OCI-LY7 (cell line): ENCODE measurements at regions not wholly inside any gene's neighbourhood (a gene's known extent, or its start where the extent isn't known, plus 50 kb on each side); places are given as distances from the start of the nearest gene placed in this dataset.

Source experiments
- BruUV-seq: library from RNA; stranded (reverse); fragments of 400-500 nt; replicated peaks from 2 replicates; lab custom pipeline; 2021; lab: Mats Ljungman, UMichigan
- CTCF ChIA-PET: fragments of 300-600 bp; sonication (Branson Sonifier 250); formaldehyde crosslinking; loops from one replicate; lab custom pipeline; 2022; ENCODE audit warnings: antibody characterized with exemption; ENCODE audit not compliant: unreplicated experiment; lab: Charles Lee
- POLR2A ChIA-PET: fragments of 300-600 bp; sonication (Branson Sonifier 250); formaldehyde crosslinking; loops from one replicate; lab custom pipeline; 2022; ENCODE audit warnings: antibody characterized with exemption; lab: Charles Lee
- DNase-seq: peaks from one replicate; pipeline ENCODE4 v3.0.0-alpha.2; 2015; ENCODE audit warnings: low spot score
- H2AFZ ChIP-seq: fragments of 200-600 bp; sonication (generic), shearing (Covaris generic); 2 replicates; pipeline ENCODE4 v1.6.1; 2014; ENCODE audit warnings: mild to moderate bottlenecking, antibody characterized with exemption, low read length, moderate library complexity
- H3K27ac ChIP-seq: fragments of 200-600 bp; sonication (generic); 2 replicates; pipeline ENCODE4 v1.5.1; 2014; ENCODE audit warnings: mixed run types, low read depth, mild to moderate bottlenecking, moderate library complexity, low read length, inconsistent platforms; ENCODE audit not compliant: poor library complexity, severe bottlenecking
- H3K36me3 ChIP-seq: fragments of 200-600 bp; sonication (generic); 2 replicates; pipeline ENCODE4 v1.6.1; 2014; ENCODE audit warnings: mild to moderate bottlenecking, antibody characterized with exemption, low read length, moderate library complexity, mixed read lengths; ENCODE audit not compliant: insufficient read depth
- H3K4me1 ChIP-seq: fragments of 200-600 bp; sonication (generic); 2 replicates; pipeline ENCODE4 v1.5.1; 2014; ENCODE audit warnings: mild to moderate bottlenecking, low read length; ENCODE audit not compliant: insufficient read depth, poor library complexity, severe bottlenecking
- H3K4me2 ChIP-seq: fragments of 200-600 bp; sonication (generic); 2 replicates; pipeline ENCODE4 v1.6.1; 2014; ENCODE audit warnings: mild to moderate bottlenecking, low read length
- H3K4me3 ChIP-seq: fragments of 200-600 bp; sonication (generic); 2 replicates; pipeline ENCODE4 v1.5.1; 2014; ENCODE audit warnings: mild to moderate bottlenecking, low read depth, low read length; ENCODE audit not compliant: poor library complexity, severe bottlenecking
- H3K79me2 ChIP-seq: fragments of 200-600 bp; sonication (generic); 2 replicates; pipeline ENCODE4 v1.6.1; 2016; ENCODE audit warnings: low read depth, mild to moderate bottlenecking, low read length, moderate library complexity, mixed read lengths; ENCODE audit not compliant: insufficient read depth
- H3K9me2 ChIP-seq: fragments of 200-600 bp; sonication (generic); 2 replicates; pipeline ENCODE4 v1.6.1; 2016; ENCODE audit warnings: mild to moderate bottlenecking, low read length, mixed read lengths; ENCODE audit not compliant: insufficient read depth
- H3K9me3 ChIP-seq: fragments of 200-600 bp; sonication (generic); 2 replicates; pipeline ENCODE4 v1.6.1; 2014; ENCODE audit warnings: mild to moderate bottlenecking, mixed run types, low read length, mixed read lengths
- H4K20me1 ChIP-seq: fragments of 200-600 bp; sonication (generic); 2 replicates; pipeline ENCODE4 v1.6.1; 2014; ENCODE audit warnings: mild to moderate bottlenecking, antibody characterized with exemption, low read length, moderate library complexity, mixed read lengths; ENCODE audit not compliant: insufficient read depth
- CTCF ChIP-seq: fragments of 200-600 bp; sonication (generic); conservative IDR thresholded peaks from 2 replicates; pipeline ENCODE4 v1.5.1; 2014; ENCODE audit warnings: mild to moderate bottlenecking, antibody characterized with exemption, low read length, moderate library complexity, mixed read lengths
- EZH2phosphoT487 ChIP-seq: fragments of 200-600 bp; sonication (generic); IDR thresholded peaks from 2 replicates; pipeline ENCODE4 v1.6.1; 2018; ENCODE audit warnings: low read depth, borderline replicate concordance, mild to moderate bottlenecking, mixed run types, antibody characterized with exemption, low read length, moderate library complexity, mixed read lengths
- intact Hi-C: fragments of 100-400 bp; cut with micrococcal nuclease; formaldehyde crosslinking; loops from one replicate; pipeline ENCODE4 v1.10.0; 2022; ENCODE audit not compliant: unreplicated experiment

- no peaks in the 10 kb centered on the region for H4K20me1 ChIP-seq
- H3K4me3 ChIP-seq: no peak overlapping the region
- no peaks in the 10 kb centered on the region for H3K9me2 ChIP-seq
- no peak for DNase-seq
- intact Hi-C loops: no loop called here
- H3K9me3 ChIP-seq: no peaks in the 10 kb centered on the region
- no peak overlapping the region for H3K4me2 ChIP-seq
- ChIA-PET POLR2A (no interaction called here), CTCF (no interaction called here)
- H3K36me3 ChIP-seq: no peaks in the 10 kb centered on the region
- no peak overlapping the region for H3K27ac ChIP-seq
- H3K4me1 ChIP-seq: no peaks in the 10 kb centered on the region
- no TSS peak for BruUV-seq
- H2AFZ ChIP-seq: no peak overlapping the region
- H3K79me2 ChIP-seq: no peaks in the 10 kb centered on the region
- no peak for TF ChIP-seq EZH2phosphoT487
- no peak for TF ChIP-seq CTCF
Measured at GRCh38 chr9:86626802-86627201, 272.6 kb upstream of the TUT7 start.

- no TSS peak for BruUV-seq
- no peaks in the 10 kb centered on the region for H3K79me2 ChIP-seq
Measured at GRCh38 chr9:86624630-86625029, 270.4 kb upstream of the TUT7 start.

More at GRCh38 chr9:86624630-86625029, 270.4 kb upstream of the TUT7 start:
- no peak for DNase-seq
- Histone ChIP-seq H3K4me2 (no peak overlapping the region), H3K9me3 (no peaks in the 10 kb centered on the region), H3K9me2 (no peaks in the 10 kb centered on the region), H3K27ac (no peak overlapping the region), H3K4me3 (no peak overlapping the region), H2AFZ (no peak overlapping the region), H3K4me1 (no peaks in the 10 kb centered on the region), H4K20me1 (no peaks in the 10 kb centered on the region), H3K36me3 (no peaks in the 10 kb centered on the region)
- POLR2A ChIA-PET: no interaction called here
- intact Hi-C loops: no loop called here
- TF ChIP-seq CTCF (no peak), EZH2phosphoT487 (no peak)
- CTCF ChIA-PET: no interaction called here
